SK-N-SH treated with all-trans-retinoic acid at 6 μM for 48 hours (cell line): ENCODE measurements at regions not wholly inside any gene's neighbourhood (a gene's known extent, or its start where the extent isn't known, plus 50 kb on each side); places are given as distances from the start of the nearest gene placed in this dataset.

Experiments used
- ATAC-seq: fragments of 200-7000 bp; cut with Tn5 transposase; 3 replicates; pipeline ENCODE4 v1.9.1; 2020; ENCODE audit warnings: mild to moderate bottlenecking, moderate library complexity
- ARNTL ChIP-seq: fragments of 450-650 bp; formaldehyde crosslinking; IDR thresholded peaks from 2 replicates; pipeline ENCODE4 v1.5.0; 2020; ENCODE audit warnings: low read depth, mild to moderate bottlenecking, moderate library complexity, borderline replicate concordance
- BACH2 ChIP-seq: fragments of 250-450 bp; sonication (Bioruptor Pico); IDR thresholded peaks from 2 replicates; pipeline ENCODE4 v1.9.0; 2021; ENCODE audit warnings: mild to moderate bottlenecking, borderline replicate concordance
- CREB5 ChIP-seq: fragments of 250-450 bp; sonication (Bioruptor Pico); IDR thresholded peaks from 2 replicates; pipeline ENCODE4 v1.5.1; 2020; ENCODE audit warnings: low read depth, mild to moderate bottlenecking, moderate library complexity
- CSDC2 ChIP-seq: fragments of 250-450 bp; sonication (Bioruptor Pico); IDR thresholded peaks from 2 replicates; pipeline ENCODE4 v1.5.0; 2020; ENCODE audit warnings: mild to moderate bottlenecking, moderate library complexity
- CSRNP3 ChIP-seq: fragments of 250-450 bp; sonication (Bioruptor Pico); IDR thresholded peaks from 2 replicates; pipeline ENCODE4 v1.5.1; 2021; ENCODE audit warnings: mild to moderate bottlenecking, moderate library complexity
- GLIS3 ChIP-seq: fragments of 250-450 bp; sonication (Bioruptor Pico); IDR thresholded peaks from 2 replicates; pipeline ENCODE4 v1.5.0; 2020; ENCODE audit warnings: mild to moderate bottlenecking, moderate library complexity
- ISL1 ChIP-seq: fragments of 250-450 bp; sonication (Bioruptor Pico); IDR thresholded peaks from 2 replicates; pipeline ENCODE4 v2.1.2; 2022; ENCODE audit warnings: mild to moderate bottlenecking, moderate library complexity
- OSR1 ChIP-seq: fragments of 250-450 bp; sonication (Bioruptor Pico); IDR thresholded peaks from 2 replicates; pipeline ENCODE4 v1.8.0; 2022; ENCODE audit warnings: moderate library complexity, mild to moderate bottlenecking, inconsistent platforms
- POU6F1 ChIP-seq: fragments of 250-450 bp; sonication (Bioruptor Pico); IDR thresholded peaks from 2 replicates; pipeline ENCODE4 v1.8.0; 2021; ENCODE audit warnings: low read depth, mild to moderate bottlenecking, moderate library complexity, borderline replicate concordance
- PPARA ChIP-seq: fragments of 250-450 bp; sonication (Bioruptor Pico); IDR thresholded peaks from 2 replicates; pipeline ENCODE4 v1.5.0; 2020; ENCODE audit warnings: mild to moderate bottlenecking, borderline replicate concordance
- RARB ChIP-seq: fragments of 250-450 bp; sonication (Bioruptor Pico); IDR thresholded peaks from 2 replicates; pipeline ENCODE4 v1.8.0; 2021; ENCODE audit warnings: mild to moderate bottlenecking, moderate library complexity
- SNAI2 ChIP-seq: fragments of 250-450 bp; sonication (Bioruptor Pico); IDR thresholded peaks from 2 replicates; pipeline ENCODE4 v1.5.0; 2020; ENCODE audit warnings: mild to moderate bottlenecking, moderate library complexity
- TCF4 ChIP-seq: fragments of 250-450 bp; sonication (Bioruptor Pico); IDR thresholded peaks from 2 replicates; pipeline ENCODE4 v1.8.0; 2021; ENCODE audit warnings: mild to moderate bottlenecking, moderate library complexity, borderline replicate concordance
- TOX ChIP-seq: fragments of 250-450 bp; sonication (Bioruptor Pico); IDR thresholded peaks from 2 replicates; pipeline ENCODE4 v1.8.0; 2021; ENCODE audit warnings: mild to moderate bottlenecking, moderate library complexity, borderline replicate concordance
- TSHZ2 ChIP-seq: fragments of 250-450 bp; sonication (Bioruptor Pico); IDR thresholded peaks from 2 replicates; pipeline ENCODE4 v1.5.0; 2020; ENCODE audit warnings: mild to moderate bottlenecking, moderate library complexity
- ZC3H10 ChIP-seq: fragments of 250-450 bp; sonication (Bioruptor Pico); IDR thresholded peaks from 2 replicates; pipeline ENCODE4 v1.5.1; 2021; ENCODE audit warnings: mild to moderate bottlenecking, moderate library complexity
- ZFP3 ChIP-seq: fragments of 250-450 bp; sonication (Bioruptor Pico); IDR thresholded peaks from 2 replicates; pipeline ENCODE4 v1.5.0; 2020; ENCODE audit warnings: mild to moderate bottlenecking, moderate library complexity
- ZFP30 ChIP-seq: fragments of 450-650 bp; formaldehyde crosslinking; IDR thresholded peaks from 2 replicates; pipeline ENCODE4 v1.5.0; 2022; ENCODE audit warnings: mild to moderate bottlenecking, moderate library complexity
- ZNF565 ChIP-seq: fragments of 450-650 bp; formaldehyde crosslinking; conservative IDR thresholded peaks from 2 replicates; pipeline ENCODE4 v1.5.0; 2020; ENCODE audit warnings: low read depth, mild to moderate bottlenecking, moderate library complexity
- ZNF70 ChIP-seq: fragments of 450-650 bp; formaldehyde crosslinking; IDR thresholded peaks from 2 replicates; pipeline ENCODE4 v1.5.0; 2020; ENCODE audit warnings: mild to moderate bottlenecking, moderate library complexity
- ZNF8 ChIP-seq: fragments of 450-650 bp; formaldehyde crosslinking; IDR thresholded peaks from 2 replicates; pipeline ENCODE4 v1.5.0; 2020; ENCODE audit warnings: mild to moderate bottlenecking, moderate library complexity

- TF ChIP-seq POU6F1 (CRISPR knock-in tag) (no peak), ZFP3 (CRISPR knock-in tag) (no peak), PPARA (CRISPR knock-in tag) (no peak), OSR1 (no peak), BACH2 (CRISPR knock-in tag) (no peak), ZFP30 (CRISPR knock-in tag) (no peak), SNAI2 (no peak), CREB5 (CRISPR knock-in tag) (no peak), RARB (CRISPR knock-in tag) (no peak), GLIS3 (no peak), TOX (CRISPR knock-in tag) (no peak), ZNF565 (CRISPR knock-in tag) (no peak), CSRNP3 (no peak), CSDC2 (CRISPR knock-in tag) (no peak)
- ATAC-seq = no peak
Measured at GRCh38 chr21:16194095-16194787, 464.5 kb downstream of the USP25 start.

- ATAC-seq = no peak
- no peak for TF ChIP-seq CSDC2 (CRISPR knock-in tag)
- no peak for TF ChIP-seq ZC3H10 (CRISPR knock-in tag)
- no peak for TF ChIP-seq ISL1 (CRISPR knock-in tag)
- no peak for TF ChIP-seq RARB (CRISPR knock-in tag)
- no peak for TF ChIP-seq SNAI2
- TF ChIP-seq GLIS3 = no peak
- no peak for TF ChIP-seq BACH2 (CRISPR knock-in tag)
Measured at GRCh38 chr21:16194788-16195537, 465.2 kb downstream of the USP25 start.

GRCh38 chr21:16195538-16195910, 465.7 kb downstream of the USP25 start:
- no peak for ATAC-seq
- TF ChIP-seq POU6F1 (CRISPR knock-in tag) = no peak
- TF ChIP-seq ZFP30 (CRISPR knock-in tag) = no peak
- TF ChIP-seq TCF4 (CRISPR knock-in tag) = no peak
- no peak for TF ChIP-seq ZNF8
- no peak for TF ChIP-seq PPARA (CRISPR knock-in tag)
- no peak for TF ChIP-seq ISL1 (CRISPR knock-in tag)
- no peak for TF ChIP-seq ZNF565 (CRISPR knock-in tag)
- TF ChIP-seq ZNF70 (CRISPR knock-in tag) = no peak
- TF ChIP-seq TSHZ2 (CRISPR knock-in tag) = no peak
- TF ChIP-seq ARNTL (CRISPR knock-in tag) = no peak
- no peak for TF ChIP-seq RARB (CRISPR knock-in tag)
- no peak for TF ChIP-seq CSRNP3
- TF ChIP-seq GLIS3 = no peak
- TF ChIP-seq CREB5 (CRISPR knock-in tag) = no peak
- no peak for TF ChIP-seq ZC3H10 (CRISPR knock-in tag)
- TF ChIP-seq BACH2 (CRISPR knock-in tag) = no peak
- no peak for TF ChIP-seq CSDC2 (CRISPR knock-in tag)
- no peak for TF ChIP-seq ZFP3 (CRISPR knock-in tag)
